ENCODE measurements at regions not wholly inside any gene's neighbourhood (a gene's known extent, or its start where the extent isn't known, plus 50 kb on each side); places are given as distances from the start of the nearest gene placed in this dataset.

GRCh38 chr20:40738976-40739375 is 49.9 kb upstream of the MAFB start:
- no peak for DNase-seq

GRCh38 chr20:40739841-40740240 is 50.8 kb upstream of the MAFB start:
- DNase-seq, result no peak

- DNase-seq, result peak; percentile 7
Measured at GRCh38 chr20:40741507-40742106, 52.6 kb upstream of the MAFB start.

GRCh38 chr20:40743141-40743775 is 54.2 kb upstream of the MAFB start:
- DNase-seq, result no peak

GRCh38 chr20:40744072-40744817 is 55.2 kb upstream of the MAFB start:
- DNase-seq, result no peak

- DNase-seq, result no peak
Measured at GRCh38 chr20:40744818-40745175, 55.8 kb upstream of the MAFB start.

GRCh38 chr20:40746251-40746650 is 57.2 kb upstream of the MAFB start:
- DNase-seq, result no peak

- no peak for DNase-seq
Measured at GRCh38 chr20:40748182-40748581, 59.1 kb upstream of the MAFB start.

- no peak for DNase-seq
Measured at GRCh38 chr20:40749985-40750506, 61.0 kb upstream of the MAFB start.

- no peak for DNase-seq
Measured at GRCh38 chr20:40750541-40751035, 61.6 kb upstream of the MAFB start.

- DNase-seq, result no peak
Measured at GRCh38 chr20:40753472-40753871, 64.4 kb upstream of the MAFB start.

GRCh38 chr20:40754339-40754943 is 65.4 kb upstream of the MAFB start:
- no peak for DNase-seq

GRCh38 chr20:40757087-40757486 is 68.1 kb upstream of the MAFB start:
- DNase-seq, result no peak

GRCh38 chr20:40758790-40759189 is 69.8 kb upstream of the MAFB start:
- no peak for DNase-seq

GRCh38 chr20:40760399-40760798 is 71.4 kb upstream of the MAFB start:
- DNase-seq, result no peak

- DNase-seq, result no peak
Measured at GRCh38 chr20:40763646-40764295, 74.7 kb upstream of the MAFB start.

- no peak for DNase-seq
Measured at GRCh38 chr20:40765814-40766480, 76.9 kb upstream of the MAFB start.

- peak; percentile 5 for DNase-seq
Measured at GRCh38 chr20:40766790-40767614, 78.0 kb upstream of the MAFB start.

GRCh38 chr20:40767615-40767924 is 78.5 kb upstream of the MAFB start:
- no peak for DNase-seq

- no peak for DNase-seq
Measured at GRCh38 chr20:40768105-40768504, 79.1 kb upstream of the MAFB start.

- DNase-seq, result no peak
Measured at GRCh38 chr20:40769677-40770285, 80.7 kb upstream of the MAFB start.

Measured in NCI-H1092 treated with DMSO at 0.1 percent for 48 hours (cell line).